Stimulated activated CD4-positive, alpha-beta T cell treated with anti-CD3 and anti-CD28 coated beads, Interleukin-15, amount 100 ng/mL, for 48 hours (primary cell): ENCODE measurements at regions not wholly inside any gene's neighbourhood (a gene's known extent, or its start where the extent isn't known, plus 50 kb on each side); places are given as distances from the start of the nearest gene placed in this dataset.
"Not testable (repeated sequence)": the region's sequence is repeated elsewhere in the genome, so short reads cannot be mapped to it uniquely, and the experiment has no call there.

Source experiments
- DNase-seq, 2 donors: peaks; one replicate each; pipeline ENCODE4 v3.0.0-alpha.2; 2020; ENCODE audit warnings: low read depth in 2 of 2

DNA sequence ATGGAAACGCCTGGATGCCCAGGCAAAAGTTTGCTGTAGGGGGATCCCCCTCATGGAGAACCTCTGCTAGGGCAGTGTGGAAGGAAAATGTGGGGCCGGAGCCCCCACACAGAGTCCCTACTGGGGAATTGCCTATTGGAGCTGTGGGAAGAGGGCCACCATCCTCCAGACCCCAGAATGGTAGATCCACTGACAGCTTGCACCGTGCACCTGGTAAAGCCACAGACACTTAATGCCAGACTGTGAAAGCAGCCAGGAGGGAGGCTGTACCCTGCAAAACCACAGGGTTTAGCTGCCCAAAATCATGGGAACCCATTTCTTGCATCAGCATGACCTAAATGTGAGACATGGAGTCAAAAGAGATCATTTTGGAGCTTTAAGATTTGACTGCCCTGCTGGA, 302.0 kb upstream of the ST8SIA4 start:
- DNase-seq = not testable (repeated sequence)

GRCh38 chr5:101180365-101180764, 277.3 kb upstream of the ST8SIA4 start:
- not testable (repeated sequence) for DNase-seq

- no peak for DNase-seq
Measured at GRCh38 chr5:101176605-101177004, 273.5 kb upstream of the ST8SIA4 start.

DNA sequence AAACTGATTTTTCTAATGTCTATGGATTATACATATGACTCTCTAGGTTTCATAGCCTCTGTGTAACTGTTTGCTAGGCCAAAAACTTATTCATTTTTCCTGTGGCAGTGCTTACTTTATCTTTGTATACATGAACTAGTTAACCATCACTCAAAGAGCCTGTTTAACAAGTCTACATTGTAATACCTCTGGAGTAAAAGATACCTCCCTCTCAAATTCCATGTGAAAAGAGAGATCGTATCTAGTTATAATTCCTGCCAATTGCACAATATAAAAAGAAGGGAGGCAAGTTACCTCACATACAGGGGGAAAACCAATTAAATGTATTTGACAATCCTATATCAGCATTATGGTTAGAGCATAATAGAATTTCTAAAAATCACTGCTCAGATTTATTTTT, 271.9 kb upstream of the ST8SIA4 start:
- no peak for DNase-seq

GRCh38 chr5:101163088-101163487, 260.0 kb upstream of the ST8SIA4 start:
- no peak for DNase-seq

GRCh38 chr5:101160002-101160401, 256.9 kb upstream of the ST8SIA4 start:
- no peak for DNase-seq

- DNase-seq = no peak
Measured at GRCh38 chr5:101159006-101159405, 255.9 kb upstream of the ST8SIA4 start.

DNA sequence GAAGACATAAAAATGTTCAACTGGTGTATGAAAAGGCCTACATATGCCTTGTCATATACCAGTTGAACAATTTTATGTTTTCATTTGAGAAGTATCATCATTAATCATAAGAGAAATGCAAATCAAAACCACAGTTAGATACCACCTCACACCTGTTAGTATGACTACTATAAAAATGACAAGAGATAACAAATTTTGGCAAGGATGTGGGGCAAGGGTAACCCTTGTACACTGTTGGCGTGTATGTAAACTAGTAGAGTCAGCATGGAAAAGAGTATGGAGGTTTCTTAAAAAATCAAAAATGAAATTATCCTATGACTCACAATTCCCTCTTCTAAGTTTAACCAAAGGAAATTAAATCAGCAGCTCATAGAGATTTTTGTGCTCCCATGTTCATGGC, 250.4 kb upstream of the ST8SIA4 start:
- no peak for DNase-seq

DNA sequence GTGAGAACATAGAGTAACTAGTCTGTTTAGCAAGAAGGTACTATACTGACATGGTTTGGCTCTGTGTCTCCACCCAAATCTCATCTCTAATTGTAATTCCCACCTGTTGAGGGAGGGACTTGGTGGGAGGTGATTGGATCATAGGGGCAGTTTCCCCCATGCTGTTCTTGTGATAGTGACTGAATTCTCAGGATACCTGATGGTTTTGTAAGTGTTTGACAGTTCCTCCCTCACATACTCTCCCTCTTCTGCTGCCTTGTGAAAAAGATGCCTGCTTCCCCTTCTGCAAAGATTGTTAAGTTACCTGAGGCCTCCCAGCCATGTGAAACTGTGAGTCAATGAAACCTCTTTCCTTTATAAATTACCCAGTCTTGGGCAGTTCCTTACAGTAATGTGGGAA, 240.4 kb upstream of the ST8SIA4 start:
- no peak for DNase-seq

DNA sequence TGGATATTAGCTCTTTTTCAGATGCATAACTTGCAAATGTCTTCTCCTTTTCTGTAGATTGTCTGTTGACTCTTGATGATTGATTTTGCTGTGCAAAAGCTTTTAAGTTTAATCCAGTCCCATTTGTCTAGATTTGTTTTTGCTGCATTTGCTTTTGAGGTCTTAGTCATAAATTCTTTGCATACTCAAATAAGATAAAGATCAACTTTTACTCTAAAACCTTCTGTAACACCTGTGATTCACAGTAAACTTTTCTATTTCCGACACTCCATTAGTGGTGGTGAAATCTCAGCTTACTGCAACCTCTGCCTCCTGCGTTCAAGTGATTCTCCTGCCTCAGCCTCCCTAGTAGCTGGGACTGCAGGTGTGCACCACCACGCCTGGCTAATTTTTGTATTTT, 239.0 kb upstream of the ST8SIA4 start:
- DNase-seq = no peak

DNA sequence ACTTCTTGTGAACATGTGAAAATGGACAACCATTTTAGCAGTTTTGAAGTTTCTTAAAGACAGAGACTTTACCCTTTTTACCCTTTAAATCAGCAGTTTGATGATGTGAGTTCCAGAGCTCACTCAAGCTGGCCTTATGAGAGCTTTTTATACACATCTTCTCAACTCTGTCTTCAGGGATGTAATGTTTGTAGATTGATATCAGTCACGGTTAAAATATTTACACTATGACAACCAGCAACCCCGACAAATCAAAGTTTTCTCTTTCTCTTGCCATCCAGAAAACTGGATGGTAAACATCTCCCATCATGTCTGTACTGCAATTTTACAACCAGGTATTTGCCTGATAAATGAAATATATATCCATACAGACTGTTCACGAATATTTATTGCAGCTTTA, 233.4 kb upstream of the ST8SIA4 start:
- DNase-seq = no peak

GRCh38 chr5:101123363-101123762, 220.3 kb upstream of the ST8SIA4 start:
- no peak for DNase-seq

- no peak for DNase-seq
Measured at GRCh38 chr5:101112645-101113044, 209.6 kb upstream of the ST8SIA4 start.

- no peak for DNase-seq
Measured at GRCh38 chr5:101103874-101104273, 200.8 kb upstream of the ST8SIA4 start.

DNA sequence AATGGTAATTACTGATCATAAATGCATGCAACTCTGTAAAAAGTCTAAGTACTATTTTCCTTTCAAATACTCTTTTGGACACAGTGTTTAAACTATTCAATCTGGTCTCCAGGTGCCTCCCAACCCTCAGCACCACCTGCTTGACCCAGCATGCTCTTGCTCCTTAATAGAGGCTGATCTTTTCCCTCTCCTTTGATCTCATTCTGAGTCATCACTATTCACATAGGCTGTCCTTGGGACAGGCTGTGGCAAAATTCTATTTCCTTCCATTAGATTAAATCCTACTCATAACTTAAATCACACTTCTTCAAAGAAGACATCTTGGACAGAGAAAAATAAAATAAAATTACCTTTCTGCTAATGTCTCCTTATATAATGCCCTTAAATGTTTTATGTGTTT, 199.4 kb upstream of the ST8SIA4 start:
- no peak for DNase-seq

DNA sequence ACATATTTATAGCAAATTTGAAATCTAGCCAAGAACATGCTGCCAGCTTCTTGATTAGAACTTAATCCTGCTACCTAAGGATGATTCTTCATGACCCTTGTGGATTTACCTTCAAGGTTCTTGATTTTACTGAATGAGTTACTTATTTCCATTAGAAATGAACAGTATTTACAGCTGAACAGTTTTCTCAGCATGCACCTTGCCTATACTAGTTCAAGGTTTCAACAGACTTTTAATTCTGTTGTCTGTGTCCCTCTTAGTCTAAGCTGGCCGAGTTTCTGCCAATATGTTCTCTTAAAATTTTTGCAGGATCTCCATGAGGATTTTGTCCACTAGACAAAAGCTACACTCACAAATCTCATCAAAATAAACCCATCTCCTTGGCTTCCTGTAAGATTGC, 188.8 kb upstream of the ST8SIA4 start:
- no peak for DNase-seq

DNA sequence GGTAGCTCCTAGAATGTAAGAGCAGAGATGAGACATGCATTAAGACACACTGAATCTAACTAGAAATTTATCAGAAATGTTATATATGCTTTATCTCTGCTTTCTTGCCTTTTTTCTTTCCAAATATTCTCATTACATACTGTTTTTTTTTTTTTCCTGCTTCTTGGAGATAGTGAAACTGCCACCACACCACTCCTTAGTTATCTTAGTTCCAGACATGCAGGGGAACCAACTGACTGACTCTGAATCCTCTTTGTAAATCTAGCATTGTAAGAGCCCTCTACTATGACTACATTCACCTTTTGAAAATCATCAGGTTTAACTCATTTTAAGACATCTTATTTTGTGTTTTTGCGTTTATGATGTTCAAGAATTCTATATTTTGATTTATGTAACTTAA, 181.3 kb upstream of the ST8SIA4 start:
- no peak for DNase-seq

- no peak for DNase-seq
Measured at GRCh38 chr5:101080462-101081240, 177.6 kb upstream of the ST8SIA4 start.

GRCh38 chr5:101068298-101068697, 165.2 kb upstream of the ST8SIA4 start:
- DNase-seq = no peak

- no peak for DNase-seq
Measured at GRCh38 chr5:101067429-101067828, 164.3 kb upstream of the ST8SIA4 start.

DNA sequence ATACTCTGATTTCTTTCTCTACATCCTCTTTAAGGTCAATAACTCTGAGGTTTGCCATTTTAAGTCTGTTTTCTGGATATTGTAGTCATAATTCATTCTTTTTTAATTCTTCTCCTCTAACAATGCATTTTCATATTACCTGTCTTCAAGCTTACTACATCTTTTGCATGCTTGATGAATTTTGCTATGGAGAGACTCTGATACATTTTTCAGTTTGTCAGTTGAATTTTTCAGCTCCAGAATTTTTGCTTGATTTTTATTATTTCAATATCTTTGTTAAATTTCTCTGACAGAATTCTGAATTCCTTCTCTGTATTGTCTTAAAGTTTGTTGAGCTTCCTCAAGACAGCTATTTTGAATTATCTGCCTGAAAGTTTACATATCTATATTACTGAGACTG, 159.8 kb upstream of the ST8SIA4 start:
- no peak for DNase-seq

- DNase-seq = no peak
Measured at GRCh38 chr5:101047181-101047580, 144.1 kb upstream of the ST8SIA4 start.

- DNase-seq = no peak
Measured at GRCh38 chr5:101045689-101046088, 142.6 kb upstream of the ST8SIA4 start.

DNA sequence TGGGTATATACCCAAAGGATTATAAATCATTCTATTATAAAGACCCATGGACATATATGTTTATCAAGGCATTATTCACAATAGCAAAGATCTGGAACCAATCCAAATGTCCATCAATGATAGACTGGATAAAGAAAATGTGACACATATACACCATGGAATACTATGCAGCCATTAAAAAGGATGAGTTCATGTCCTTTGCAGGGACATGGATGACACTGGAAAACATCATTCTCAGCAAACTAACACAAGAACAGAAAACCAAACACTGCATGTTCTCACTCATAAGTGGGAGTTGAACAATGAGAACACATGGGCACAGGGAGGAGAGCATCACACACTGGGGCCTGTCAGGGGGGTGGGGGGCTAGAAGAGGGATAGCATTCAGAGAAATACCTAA, 136.9 kb upstream of the ST8SIA4 start:
- DNase-seq = not testable (repeated sequence)
